ENCODE measurements at regions not wholly inside any gene's neighbourhood (a gene's known extent, or its start where the extent isn't known, plus 50 kb on each side); places are given as distances from the start of the nearest gene placed in this dataset.

DNA sequence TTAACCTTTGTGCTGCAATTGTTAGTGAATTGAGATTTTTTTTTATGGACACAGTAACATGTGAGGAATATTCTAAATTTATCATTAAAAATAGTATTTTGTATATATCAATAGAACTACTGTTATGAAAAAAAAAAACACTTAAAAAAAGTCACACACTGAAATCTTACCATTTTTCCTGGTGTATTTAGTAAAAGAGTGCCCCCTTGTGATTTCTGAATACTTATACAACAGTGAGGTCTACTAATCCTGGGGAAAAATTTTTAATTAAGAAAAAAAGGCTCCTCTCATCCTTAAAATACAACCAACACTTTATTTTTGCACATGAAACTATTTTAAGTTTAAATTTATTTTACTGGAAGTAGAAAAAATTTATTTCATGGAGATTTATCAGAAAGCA is 56.4 kb upstream of the SPOCK3 start:
- DNase-seq: no peak

DNA sequence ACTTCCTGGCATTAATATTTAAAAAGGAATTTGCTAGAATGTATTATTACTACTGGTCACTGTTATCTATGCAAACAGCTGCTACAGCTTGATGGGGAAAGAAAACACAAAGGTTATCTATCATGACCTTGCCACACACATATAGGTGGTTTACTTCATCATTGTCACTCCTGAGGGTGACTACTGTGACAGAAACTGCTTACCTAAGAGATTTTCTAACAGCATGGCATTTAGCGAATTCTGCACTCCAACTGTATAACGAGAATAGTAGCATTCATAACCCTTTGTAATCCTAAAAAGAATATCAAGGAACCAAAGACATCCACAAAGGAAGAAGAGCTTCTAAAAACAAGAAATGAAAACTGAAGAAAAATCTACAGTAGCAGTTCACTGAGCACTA is 74.6 kb upstream of the SPOCK3 start:
- DNase-seq: no peak

GRCh38 chr4:167321299-167321698 is 87.0 kb upstream of the SPOCK3 start:
- DNase-seq: no peak

GRCh38 chr4:167339781-167340180 is 105.5 kb upstream of the SPOCK3 start:
- DNase-seq: no peak

DNA sequence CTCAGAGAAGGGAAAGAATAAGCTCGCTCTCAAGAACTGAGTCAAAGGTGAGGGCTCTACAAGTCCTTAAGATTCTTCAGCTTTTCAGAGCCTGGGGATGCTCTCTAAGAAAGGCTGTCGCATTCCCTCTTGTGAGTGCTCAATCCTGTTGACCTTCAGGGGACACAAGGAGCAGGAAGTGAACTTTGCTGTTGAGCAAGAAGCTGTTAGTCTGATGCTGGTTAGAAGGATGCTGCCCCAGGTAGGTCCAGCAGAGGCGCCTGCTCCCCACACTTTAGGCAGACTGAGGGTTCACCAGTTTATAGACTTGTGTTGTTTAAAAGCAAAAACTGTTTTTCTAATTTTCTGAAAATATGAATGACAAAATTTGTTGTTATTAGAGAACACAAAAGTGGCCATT is 125.4 kb upstream of the SPOCK3 start:
- no peak for DNase-seq

GRCh38 chr4:167379076-167379835 is 145.0 kb upstream of the SPOCK3 start:
- no peak for DNase-seq

DNA sequence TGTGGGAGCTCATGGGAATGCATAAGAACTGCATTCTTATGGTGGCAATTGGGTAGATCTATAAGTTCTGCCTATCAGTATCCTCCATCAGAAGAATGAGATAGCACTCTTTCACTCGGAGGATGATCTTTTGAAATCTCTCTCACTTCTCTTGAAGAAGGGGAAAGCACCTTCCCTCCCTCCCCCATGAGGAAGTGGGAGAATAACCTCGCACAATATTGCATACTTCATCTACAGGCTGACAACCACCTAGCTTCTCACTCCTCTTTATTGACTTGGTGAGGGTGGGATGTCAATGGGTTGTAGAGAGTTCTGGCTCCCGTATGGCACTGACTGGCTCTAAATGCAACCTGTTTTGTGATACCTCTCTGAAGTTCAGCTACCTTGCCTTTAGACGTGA is 146.7 kb upstream of the SPOCK3 start:
- DNase-seq: no peak

GRCh38 chr4:167383291-167383690 is 149.0 kb upstream of the SPOCK3 start:
- DNase-seq: no peak

GRCh38 chr4:167397586-167397985 is 163.3 kb upstream of the SPOCK3 start:
- no peak for DNase-seq

DNA sequence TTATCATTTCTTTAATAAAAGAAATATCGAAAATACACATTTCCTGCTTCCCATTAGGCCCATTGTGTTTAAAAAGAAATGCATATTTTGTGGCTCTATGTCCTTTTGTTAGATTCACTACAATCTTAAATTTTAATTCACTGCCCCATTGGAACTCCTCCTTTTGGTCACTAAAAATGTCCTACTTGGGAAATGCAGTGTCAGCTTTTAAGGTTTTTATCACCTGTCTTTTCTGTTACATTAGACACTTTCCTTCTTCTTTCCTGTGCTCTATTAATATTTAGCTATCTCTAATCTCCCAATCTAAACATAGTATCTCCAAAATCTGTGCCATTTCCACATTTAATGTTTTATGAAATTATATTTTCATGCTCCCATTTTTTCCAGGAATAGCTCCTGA is 164.9 kb upstream of the SPOCK3 start:
- DNase-seq: no peak

GRCh38 chr4:167406181-167406580 is 171.9 kb upstream of the SPOCK3 start:
- DNase-seq: no peak

GRCh38 chr4:167415461-167415860 is 181.2 kb upstream of the SPOCK3 start:
- DNase-seq: no peak

- DNase-seq: no peak
These were observed 185.3 kb upstream of the SPOCK3 start for GRCh38 chr4:167419468-167420140.

GRCh38 chr4:167421201-167421600 is 186.9 kb upstream of the SPOCK3 start:
- DNase-seq: no peak

- DNase-seq: no peak
These were observed 190.3 kb upstream of the SPOCK3 start for GRCh38 chr4:167424341-167425256.

GRCh38 chr4:167428156-167428555 is 193.9 kb upstream of the SPOCK3 start:
- DNase-seq: no peak

DNA sequence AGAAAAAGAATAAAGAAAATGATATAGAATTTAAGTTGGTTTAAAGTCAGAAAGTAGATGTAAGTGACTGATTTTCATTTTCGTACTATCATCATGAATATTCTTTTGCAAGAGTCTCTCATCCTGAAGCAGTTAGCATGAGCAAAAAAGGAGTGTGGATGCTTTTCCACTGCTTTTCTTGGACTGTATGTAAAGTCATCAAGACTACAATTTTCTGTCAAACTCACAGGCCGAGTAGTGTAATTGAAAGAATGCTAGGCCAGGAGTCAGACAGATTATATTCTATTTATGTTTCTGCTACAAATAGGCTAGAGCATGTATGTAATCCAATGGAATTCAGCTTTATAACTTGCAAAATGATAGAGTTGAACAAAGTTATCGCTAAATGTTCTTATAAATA is 197.1 kb upstream of the SPOCK3 start:
- DNase-seq: no peak

GRCh38 chr4:167435786-167436185 is 201.5 kb upstream of the SPOCK3 start:
- DNase-seq: no peak

- DNase-seq: no peak
These were observed 209.5 kb upstream of the SPOCK3 start for GRCh38 chr4:167443841-167444240.

DNA sequence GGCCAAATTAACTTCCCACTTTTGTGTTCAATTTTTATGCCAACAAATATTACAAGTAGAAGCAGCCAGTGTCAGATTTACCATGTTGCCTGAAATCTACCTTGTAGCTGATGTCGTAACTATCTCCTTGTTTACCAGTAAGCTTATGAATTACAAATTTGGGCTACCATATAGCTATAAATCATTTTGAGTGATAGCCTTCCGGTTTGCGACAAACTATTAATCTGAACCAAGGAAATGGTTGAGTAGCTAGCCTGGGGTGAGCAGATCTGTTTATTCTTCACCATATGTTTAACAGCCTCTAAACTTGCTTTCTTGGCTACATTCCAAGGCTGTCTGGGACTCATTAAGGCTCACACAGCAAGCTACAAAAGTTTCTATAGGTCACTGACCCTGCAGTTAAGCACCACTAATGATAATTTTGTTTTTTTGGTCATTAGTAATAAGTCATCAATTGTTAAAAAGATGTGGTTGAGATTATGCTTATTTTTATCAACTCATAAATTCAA is 218.7 kb upstream of the SPOCK3 start:
- DNase-seq: no peak

DNA sequence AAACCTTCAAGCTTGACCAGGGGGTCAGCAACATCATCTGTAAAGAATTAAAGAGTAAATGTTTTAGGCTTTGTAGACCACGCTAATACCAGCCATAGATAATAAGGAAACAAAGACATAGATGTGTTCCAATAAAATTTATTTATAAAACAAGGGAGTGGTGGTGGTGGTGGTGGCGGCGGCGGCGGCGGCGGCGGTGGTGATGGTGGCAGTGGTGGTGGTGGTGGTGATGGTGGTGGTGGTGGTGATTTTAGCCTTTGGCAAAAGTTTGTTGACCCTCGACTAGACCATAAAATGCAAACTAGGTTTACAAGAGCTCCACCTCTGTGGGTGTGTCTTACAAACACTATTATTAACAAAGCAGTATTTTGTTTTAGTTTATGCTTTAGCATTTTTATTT is 222.3 kb upstream of the SPOCK3 start:
- DNase-seq: no peak

DNA sequence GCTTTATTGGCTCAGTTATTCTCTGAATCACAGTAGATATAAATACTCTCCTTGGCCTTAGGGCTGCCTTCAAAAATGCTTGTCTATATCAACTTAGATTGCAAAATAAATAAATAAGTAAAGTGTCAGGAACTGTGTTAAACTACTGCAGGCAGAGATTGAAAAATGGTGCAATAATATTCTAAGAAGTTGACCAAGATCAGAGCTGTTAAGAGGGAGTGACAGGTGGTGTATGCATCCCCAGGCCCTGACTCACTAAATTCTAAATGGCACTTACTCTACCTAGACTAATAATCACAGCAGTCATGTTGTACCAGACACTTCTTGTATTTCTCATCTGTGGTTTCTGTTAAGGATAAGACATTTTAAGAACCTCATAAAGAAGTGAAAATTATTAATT is 235.1 kb upstream of the SPOCK3 start:
- no peak for DNase-seq

- DNase-seq: no peak
These were observed 241.7 kb upstream of the SPOCK3 start for GRCh38 chr4:167475951-167476350.
